SK-N-SH treated with all-trans-retinoic acid at 6 μM for 48 hours (cell line): ENCODE measurements at regions not wholly inside any gene's neighbourhood (a gene's known extent, or its start where the extent isn't known, plus 50 kb on each side); places are given as distances from the start of the nearest gene placed in this dataset.

Experiments
- ARNTL ChIP-seq: fragments of 450-650 bp; formaldehyde crosslinking; IDR thresholded peaks from 2 replicates; pipeline ENCODE4 v1.5.0; 2020; ENCODE audit warnings: low read depth, mild to moderate bottlenecking, moderate library complexity, borderline replicate concordance
- BACH2 ChIP-seq: fragments of 250-450 bp; sonication (Bioruptor Pico); IDR thresholded peaks from 2 replicates; pipeline ENCODE4 v1.9.0; 2021; ENCODE audit warnings: mild to moderate bottlenecking, borderline replicate concordance
- CREB5 ChIP-seq: fragments of 250-450 bp; sonication (Bioruptor Pico); IDR thresholded peaks from 2 replicates; pipeline ENCODE4 v1.5.1; 2020; ENCODE audit warnings: low read depth, mild to moderate bottlenecking, moderate library complexity
- CSRNP3 ChIP-seq: fragments of 250-450 bp; sonication (Bioruptor Pico); IDR thresholded peaks from 2 replicates; pipeline ENCODE4 v1.5.1; 2021; ENCODE audit warnings: mild to moderate bottlenecking, moderate library complexity
- ESRRG ChIP-seq: fragments of 250-450 bp; sonication (Bioruptor Pico); IDR thresholded peaks from 2 replicates; pipeline ENCODE4 v1.6.1; 2021; ENCODE audit warnings: mild to moderate bottlenecking
- GLIS3 ChIP-seq: fragments of 250-450 bp; sonication (Bioruptor Pico); IDR thresholded peaks from 2 replicates; pipeline ENCODE4 v1.5.0; 2020; ENCODE audit warnings: mild to moderate bottlenecking, moderate library complexity
- PPARA ChIP-seq: fragments of 250-450 bp; sonication (Bioruptor Pico); IDR thresholded peaks from 2 replicates; pipeline ENCODE4 v1.5.0; 2020; ENCODE audit warnings: mild to moderate bottlenecking, borderline replicate concordance
- RARB ChIP-seq: fragments of 250-450 bp; sonication (Bioruptor Pico); IDR thresholded peaks from 2 replicates; pipeline ENCODE4 v1.8.0; 2021; ENCODE audit warnings: mild to moderate bottlenecking, moderate library complexity
- TCF4 ChIP-seq: fragments of 250-450 bp; sonication (Bioruptor Pico); IDR thresholded peaks from 2 replicates; pipeline ENCODE4 v1.8.0; 2021; ENCODE audit warnings: mild to moderate bottlenecking, moderate library complexity, borderline replicate concordance
- ZC3H10 ChIP-seq: fragments of 250-450 bp; sonication (Bioruptor Pico); IDR thresholded peaks from 2 replicates; pipeline ENCODE4 v1.5.1; 2021; ENCODE audit warnings: mild to moderate bottlenecking, moderate library complexity
- ZFP30 ChIP-seq: fragments of 450-650 bp; formaldehyde crosslinking; IDR thresholded peaks from 2 replicates; pipeline ENCODE4 v1.5.0; 2022; ENCODE audit warnings: mild to moderate bottlenecking, moderate library complexity
- ZNF70 ChIP-seq: fragments of 450-650 bp; formaldehyde crosslinking; IDR thresholded peaks from 2 replicates; pipeline ENCODE4 v1.5.0; 2020; ENCODE audit warnings: mild to moderate bottlenecking, moderate library complexity
- TF ChIP-seq, protein P1 (sequence below): fragments of 250-450 bp; sonication (Bioruptor Pico); IDR thresholded peaks from 2 replicates; pipeline ENCODE4 v1.5.0; 2020; ENCODE audit warnings: mild to moderate bottlenecking, moderate library complexity

GRCh38 chr10:130392031-130392430 is 255.8 kb downstream of the GLRX3 start:
- TF ChIP-seq ZFP30 (CRISPR knock-in tag) (no peak), ZC3H10 (CRISPR knock-in tag) (no peak), BACH2 (CRISPR knock-in tag) (no peak), CREB5 (CRISPR knock-in tag) (no peak), ARNTL (CRISPR knock-in tag) (no peak), PPARA (CRISPR knock-in tag) (no peak), GLIS3 (CRISPR knock-in tag) (no peak), ZNF70 (CRISPR knock-in tag) (no peak), ESRRG (CRISPR knock-in tag) (no peak), CSRNP3 (no peak), TCF4 (no peak), RARB (CRISPR knock-in tag) (no peak)
- TF ChIP-seq, protein P1, sequence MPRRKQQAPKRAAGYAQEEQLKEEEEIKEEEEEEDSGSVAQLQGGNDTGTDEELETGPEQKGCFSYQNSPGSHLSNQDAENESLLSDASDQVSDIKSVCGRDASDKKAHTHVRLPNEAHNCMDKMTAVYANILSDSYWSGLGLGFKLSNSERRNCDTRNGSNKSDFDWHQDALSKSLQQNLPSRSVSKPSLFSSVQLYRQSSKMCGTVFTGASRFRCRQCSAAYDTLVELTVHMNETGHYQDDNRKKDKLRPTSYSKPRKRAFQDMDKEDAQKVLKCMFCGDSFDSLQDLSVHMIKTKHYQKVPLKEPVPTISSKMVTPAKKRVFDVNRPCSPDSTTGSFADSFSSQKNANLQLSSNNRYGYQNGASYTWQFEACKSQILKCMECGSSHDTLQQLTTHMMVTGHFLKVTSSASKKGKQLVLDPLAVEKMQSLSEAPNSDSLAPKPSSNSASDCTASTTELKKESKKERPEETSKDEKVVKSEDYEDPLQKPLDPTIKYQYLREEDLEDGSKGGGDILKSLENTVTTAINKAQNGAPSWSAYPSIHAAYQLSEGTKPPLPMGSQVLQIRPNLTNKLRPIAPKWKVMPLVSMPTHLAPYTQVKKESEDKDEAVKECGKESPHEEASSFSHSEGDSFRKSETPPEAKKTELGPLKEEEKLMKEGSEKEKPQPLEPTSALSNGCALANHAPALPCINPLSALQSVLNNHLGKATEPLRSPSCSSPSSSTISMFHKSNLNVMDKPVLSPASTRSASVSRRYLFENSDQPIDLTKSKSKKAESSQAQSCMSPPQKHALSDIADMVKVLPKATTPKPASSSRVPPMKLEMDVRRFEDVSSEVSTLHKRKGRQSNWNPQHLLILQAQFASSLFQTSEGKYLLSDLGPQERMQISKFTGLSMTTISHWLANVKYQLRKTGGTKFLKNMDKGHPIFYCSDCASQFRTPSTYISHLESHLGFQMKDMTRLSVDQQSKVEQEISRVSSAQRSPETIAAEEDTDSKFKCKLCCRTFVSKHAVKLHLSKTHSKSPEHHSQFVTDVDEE (CRISPR knock-in tag), result no peak
